GM18907 (cell line): ENCODE measurements at regions not wholly inside any gene's neighbourhood (a gene's known extent, or its start where the extent isn't known, plus 50 kb on each side); places are given as distances from the start of the nearest gene placed in this dataset.
"Not testable (repeated sequence)": the region's sequence is repeated elsewhere in the genome, so short reads cannot be mapped to it uniquely, and the experiment has no call there.

ENCODE experiments used
- ATAC-seq: cut with Tn5 transposase; IDR thresholded peaks from one replicate; pipeline ENCODE4 v1.9.1; 2021; ENCODE audit warnings: mild to moderate bottlenecking, moderate library complexity; ENCODE audit not compliant: unreplicated experiment

GRCh38 chr20:56689318-56689717 is 60.2 kb downstream of the TFAP2C start:
- ATAC-seq, result no peak

GRCh38 chr20:56689852-56690485 is 60.9 kb downstream of the TFAP2C start:
- ATAC-seq, result no peak

- no peak for ATAC-seq
These were observed 61.5 kb downstream of the TFAP2C start for GRCh38 chr20:56690531-56691175.

GRCh38 chr20:56691325-56691998 is 62.4 kb downstream of the TFAP2C start:
- no peak for ATAC-seq

- ATAC-seq, result no peak
These were observed 64.1 kb downstream of the TFAP2C start for GRCh38 chr20:56693217-56693616.

- ATAC-seq, result no peak
These were observed 68.4 kb downstream of the TFAP2C start for GRCh38 chr20:56697476-56697875.

- ATAC-seq, result no peak
These were observed 69.2 kb downstream of the TFAP2C start for GRCh38 chr20:56698297-56698696.

GRCh38 chr20:56698749-56699148 is 69.6 kb downstream of the TFAP2C start:
- no peak for ATAC-seq

- ATAC-seq, result no peak
These were observed 74.1 kb downstream of the TFAP2C start for GRCh38 chr20:56702931-56703840.

- ATAC-seq, result no peak
These were observed 77.8 kb downstream of the TFAP2C start for GRCh38 chr20:56706867-56707360.

- no peak for ATAC-seq
These were observed 79.9 kb downstream of the TFAP2C start for GRCh38 chr20:56708991-56709390.

- no peak for ATAC-seq
These were observed 81.0 kb downstream of the TFAP2C start for GRCh38 chr20:56710125-56710524.

- ATAC-seq, result not testable (repeated sequence)
These were observed 81.5 kb downstream of the TFAP2C start for GRCh38 chr20:56710577-56710976.

GRCh38 chr20:56711018-56711417 is 81.9 kb downstream of the TFAP2C start:
- ATAC-seq, result no peak

- no peak for ATAC-seq
These were observed 86.2 kb downstream of the TFAP2C start for GRCh38 chr20:56715309-56715708.

- no peak for ATAC-seq
These were observed 86.9 kb downstream of the TFAP2C start for GRCh38 chr20:56715902-56716519.

GRCh38 chr20:56716806-56717205 is 87.7 kb downstream of the TFAP2C start:
- no peak for ATAC-seq

GRCh38 chr20:56718816-56719215 is 89.7 kb downstream of the TFAP2C start:
- ATAC-seq, result no peak

GRCh38 chr20:56720620-56721213 is 91.6 kb downstream of the TFAP2C start:
- ATAC-seq, result no peak

GRCh38 chr20:56722042-56722441 is 92.9 kb downstream of the TFAP2C start:
- ATAC-seq, result peak; percentile 76
